Keratinocyte (primary cell): ENCODE measurements at regions not wholly inside any gene's neighbourhood (a gene's known extent, or its start where the extent isn't known, plus 50 kb on each side); places are given as distances from the start of the nearest gene placed in this dataset.

Source experiments
- DNase-seq: peaks from one replicate; pipeline ENCODE4 v3.0.0-alpha.2; 2011; ENCODE audit warnings: low read depth, missing footprints, low spot score
- FAIRE-seq: peaks from 2 replicates; lab custom pipeline; 2011; peaks lifted over from hg19 to GRCh38; lab: Jason Lieb, UNC
- H2AFZ ChIP-seq: 2 replicates; pipeline ENCODE4 v1.6.0; 2012; ENCODE audit warnings: low read length, control low read depth, inconsistent platforms; ENCODE audit not compliant: control insufficient read depth
- H3K27ac ChIP-seq: 2 replicates; pipeline ENCODE4 v1.5.1; 2011; ENCODE audit warnings: low read length; ENCODE audit not compliant: control insufficient read depth, insufficient read depth
- H3K27me3 ChIP-seq: 3 replicates; pipeline ENCODE4 v1.6.0; 2011; ENCODE audit warnings: low read length; ENCODE audit not compliant: control insufficient read depth, insufficient read depth; ENCODE audit errors: extremely low read depth
- H3K36me3 ChIP-seq, 2 experiments: 2 replicates in 1 of 2; 3 replicates in 1 of 2; pipeline ENCODE4 v1.5.1; 2011; ENCODE audit warnings: low read length in 2 of 2, mild to moderate bottlenecking in 1 of 2; ENCODE audit not compliant: control insufficient read depth in 2 of 2, insufficient read depth in 2 of 2; ENCODE audit errors: extremely low read depth in 1 of 2
- H3K4me1 ChIP-seq: 3 replicates; pipeline ENCODE4 v1.5.1; 2011; ENCODE audit warnings: low read length; ENCODE audit not compliant: control insufficient read depth, insufficient read depth; ENCODE audit errors: extremely low read depth
- H3K4me2 ChIP-seq: 3 replicates; pipeline ENCODE4 v1.6.0; 2011; ENCODE audit warnings: low read depth, low read length; ENCODE audit not compliant: control insufficient read depth, insufficient read depth; ENCODE audit errors: extremely low read depth
- H3K4me3 ChIP-seq, 3 experiments: fragments of 200-600 bp in 1 of 3; sonication (generic) in 1 of 3; 2 replicates in 2 of 3; 3 replicates in 1 of 3; pipeline ENCODE4 v1.5.1; 2011 to 2016; ENCODE audit warnings: low read length in 3 of 3, mild to moderate bottlenecking in 3 of 3, control low read depth in 2 of 3, inconsistent platforms in 1 of 3, low read depth in 1 of 3, mixed read lengths in 1 of 3, mixed run types in 1 of 3, moderate library complexity in 1 of 3; ENCODE audit not compliant: control insufficient read depth in 2 of 3, insufficient read depth in 2 of 3; ENCODE audit errors: extremely low read depth in 1 of 3
- H3K79me2 ChIP-seq: 2 replicates; pipeline ENCODE4 v1.6.0; 2012; ENCODE audit warnings: low read length; ENCODE audit not compliant: control insufficient read depth, insufficient read depth
- H3K9ac ChIP-seq: 3 replicates; pipeline ENCODE4 v1.6.0; 2011; ENCODE audit warnings: low read length; ENCODE audit not compliant: control insufficient read depth, insufficient read depth; ENCODE audit errors: extremely low read depth
- H3K9me1 ChIP-seq: 3 replicates; pipeline ENCODE4 v1.6.0; 2011; ENCODE audit warnings: low read length; ENCODE audit not compliant: control insufficient read depth, insufficient read depth; ENCODE audit errors: extremely low read depth
- H3K9me3 ChIP-seq: 2 replicates; pipeline ENCODE4 v1.5.1; 2012; ENCODE audit warnings: low read depth, low read length; ENCODE audit not compliant: control insufficient read depth
- H4K20me1 ChIP-seq: 3 replicates; pipeline ENCODE4 v1.6.0; 2011; ENCODE audit warnings: low read length; ENCODE audit not compliant: control insufficient read depth, insufficient read depth; ENCODE audit errors: extremely low read depth
- EZH2 ChIP-seq: IDR thresholded peaks from one replicate; pipeline ENCODE4 v1.6.1; 2012; ENCODE audit warnings: inconsistent platforms, mild to moderate bottlenecking, low read length, moderate library complexity
- dilution Hi-C: fragments of 300-500 bp; cut with MboI; formaldehyde crosslinking; loops from one replicate; pipeline ENCODE4 v1.7.0; 2020; ENCODE audit warnings: low sequenced_read_pairs; ENCODE audit not compliant: extremely low pct_ligation_motif_present
- TF ChIP-seq, protein P1 (sequence below), 3 experiments: IDR thresholded peaks in 1 of 3; conservative IDR thresholded peaks in 1 of 3; optimal IDR thresholded peaks in 1 of 3; 2 replicates in 2 of 3; 3 replicates in 1 of 3; pipeline versions ENCODE3 to v1.5.1; 2011; ENCODE audit warnings: low read length in 3 of 3, mild to moderate bottlenecking in 3 of 3, moderate library complexity in 2 of 3, control low read depth in 1 of 3, inconsistent platforms in 1 of 3; ENCODE audit not compliant: insufficient read depth in 2 of 3; ENCODE audit errors: extremely low read depth in 1 of 3

DNA sequence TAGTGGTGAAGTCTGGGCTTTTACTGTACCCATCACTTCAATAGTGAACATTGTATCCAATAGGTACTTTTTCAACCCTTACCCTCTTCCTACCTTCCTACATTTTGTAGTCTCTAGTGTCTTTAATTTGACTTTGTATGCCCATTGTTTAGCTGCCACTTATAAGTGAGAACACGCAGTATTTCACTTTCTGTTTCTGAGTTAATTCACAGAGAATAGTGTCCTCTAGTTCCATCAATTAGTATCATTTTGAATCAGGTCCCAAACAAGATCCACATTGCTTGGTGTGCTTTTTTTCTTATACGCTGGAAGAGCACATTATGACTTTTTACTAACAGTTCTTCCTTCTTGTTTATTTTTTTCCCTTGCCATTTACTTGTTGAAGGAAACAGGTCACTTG, 176.0 kb upstream of the WDFY3 start:
- H3K27me3 ChIP-seq: no peaks in the 10 kb centered on the region
- H3K9ac ChIP-seq: no peak overlapping the region
- H4K20me1 ChIP-seq: no peaks in the 10 kb centered on the region
- TF ChIP-seq EZH2: no peak
- TF ChIP-seq, protein P1, sequence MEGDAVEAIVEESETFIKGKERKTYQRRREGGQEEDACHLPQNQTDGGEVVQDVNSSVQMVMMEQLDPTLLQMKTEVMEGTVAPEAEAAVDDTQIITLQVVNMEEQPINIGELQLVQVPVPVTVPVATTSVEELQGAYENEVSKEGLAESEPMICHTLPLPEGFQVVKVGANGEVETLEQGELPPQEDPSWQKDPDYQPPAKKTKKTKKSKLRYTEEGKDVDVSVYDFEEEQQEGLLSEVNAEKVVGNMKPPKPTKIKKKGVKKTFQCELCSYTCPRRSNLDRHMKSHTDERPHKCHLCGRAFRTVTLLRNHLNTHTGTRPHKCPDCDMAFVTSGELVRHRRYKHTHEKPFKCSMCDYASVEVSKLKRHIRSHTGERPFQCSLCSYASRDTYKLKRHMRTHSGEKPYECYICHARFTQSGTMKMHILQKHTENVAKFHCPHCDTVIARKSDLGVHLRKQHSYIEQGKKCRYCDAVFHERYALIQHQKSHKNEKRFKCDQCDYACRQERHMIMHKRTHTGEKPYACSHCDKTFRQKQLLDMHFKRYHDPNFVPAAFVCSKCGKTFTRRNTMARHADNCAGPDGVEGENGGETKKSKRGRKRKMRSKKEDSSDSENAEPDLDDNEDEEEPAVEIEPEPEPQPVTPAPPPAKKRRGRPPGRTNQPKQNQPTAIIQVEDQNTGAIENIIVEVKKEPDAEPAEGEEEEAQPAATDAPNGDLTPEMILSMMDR (optimal IDR thresholded peaks at IDR 0.05 in 1 of 3, IDR thresholded peaks at IDR 0.05 in 1 of 3, conservative IDR thresholded peaks at IDR 0.05 in 1 of 3; ENCODE audit: extremely low read depth in 1 of 3, insufficient read depth in 2 of 3, low read length in 3 of 3): no peak
- DNase-seq: no peak
- H3K27ac ChIP-seq: no peak overlapping the region
- no peaks in the 10 kb centered on the region for H3K79me2 ChIP-seq
- no peak overlapping the region for H3K4me2 ChIP-seq
- dilution Hi-C loops: no loop called here
- no peaks in the 10 kb centered on the region for H3K36me3 ChIP-seq
- no peaks in the 10 kb centered on the region for H3K4me1 ChIP-seq
- no peaks in the 10 kb centered on the region for H3K9me1 ChIP-seq
- no peak overlapping the region for H2AFZ ChIP-seq
- no peak for FAIRE-seq
- H3K9me3 ChIP-seq: no peaks in the 10 kb centered on the region
- H3K4me3 ChIP-seq: no peak overlapping the region

DNA sequence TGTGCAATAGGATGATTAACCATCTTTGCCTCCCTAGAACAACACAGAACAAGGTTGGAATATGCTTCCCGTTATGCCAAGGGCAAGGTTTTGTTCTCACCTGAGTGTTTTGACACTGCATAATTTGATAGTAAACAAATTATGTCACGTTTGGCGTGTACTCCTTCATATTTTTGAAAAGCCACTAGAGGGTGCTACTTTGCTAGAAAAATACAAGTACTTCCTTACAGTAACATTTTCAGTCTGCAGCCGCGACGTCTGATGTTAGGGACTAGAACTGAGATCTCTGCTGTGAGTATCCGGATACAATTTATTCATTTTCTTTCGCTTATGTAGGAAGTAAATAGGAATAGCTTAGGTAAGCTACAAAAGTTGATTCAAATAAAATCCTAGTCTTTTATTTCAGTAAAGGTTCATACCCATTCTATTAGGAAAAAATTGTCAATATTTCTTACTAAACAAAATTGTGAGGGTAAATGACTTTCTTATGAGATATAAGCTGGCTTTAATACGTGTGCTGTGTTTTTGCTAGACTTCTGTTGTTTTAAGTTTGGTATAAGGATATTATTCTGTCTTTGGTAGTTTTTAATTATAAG, 181.1 kb upstream of the WDFY3 start:
- no peak for DNase-seq
- FAIRE-seq: peak; percentile 64
- H3K9ac ChIP-seq: no peak overlapping the region
- H4K20me1 ChIP-seq: no peaks in the 10 kb centered on the region
- dilution Hi-C loops: no loop called here
- TF ChIP-seq, protein P1 (optimal IDR thresholded peaks at IDR 0.05 in 1 of 3, IDR thresholded peaks at IDR 0.05 in 1 of 3, conservative IDR thresholded peaks at IDR 0.05 in 1 of 3; ENCODE audit: extremely low read depth in 1 of 3, insufficient read depth in 2 of 3, low read length in 3 of 3): peak in 2 of 3 experiments; percentile 10 to 51
- no peak for TF ChIP-seq EZH2
- no peaks in the 10 kb centered on the region for H3K27me3 ChIP-seq
- no peak overlapping the region for H3K27ac ChIP-seq
- no peaks in the 10 kb centered on the region for H3K79me2 ChIP-seq
- H3K9me3 ChIP-seq: no peaks in the 10 kb centered on the region
- no peaks in the 10 kb centered on the region for H3K9me1 ChIP-seq
- H2AFZ ChIP-seq: no peak overlapping the region
- peaks cover 4% of the 10 kb centered on the region for H3K4me1 ChIP-seq
- peak overlapping the region; percentile 39 for H3K4me2 ChIP-seq
- H3K36me3 ChIP-seq: no peaks in the 10 kb centered on the region
- H3K4me3 ChIP-seq: no peak overlapping the region
